ENCODE measurements at regions not wholly inside any gene's neighbourhood (a gene's known extent, or its start where the extent isn't known, plus 50 kb on each side); places are given as distances from the start of the nearest gene placed in this dataset.

- TF ChIP-seq POLR2A (conservative IDR thresholded peaks at IDR 0.05), result no peak
- TF ChIP-seq FOXK1 (CRISPR knock-in tag; IDR thresholded peaks at IDR 0.05; ENCODE audit: borderline replicate concordance), result no peak
Measured at GRCh38 chr2:239694487-239694886, 293.7 kb upstream of the HDAC4 start.
